Stimulated activated naive B cell treated with anti-CD40 and anti-IgM and Interleukin-4, amounts not matched to agents 10 μg/mL and 1 μg/mL and 100 μg/mL, for 72 hours (primary cell): ENCODE measurements at regions not wholly inside any gene's neighbourhood (a gene's known extent, or its start where the extent isn't known, plus 50 kb on each side); places are given as distances from the start of the nearest gene placed in this dataset.

Experiments
- ATAC-seq, 2 donors: fragments of 150-1000 bp; cut with Tn5 transposase; replicated peaks; 2 replicates each; pipeline ENCODE4 v1.10.0; 2021; ENCODE audit warnings: moderate library complexity in 1 of 2
- DNase-seq: peaks from one replicate; pipeline ENCODE4 v3.0.0; 2021
- H3K27ac Mint-ChIP-seq: one replicate; pipeline ENCODE4 v1.8.0; 2022; ENCODE audit warnings: mild to moderate bottlenecking, mixed read lengths
- H3K27me3 Mint-ChIP-seq, 2 donors: one replicate each; pipeline ENCODE4 v1.8.0; 2022; ENCODE audit warnings: mixed read lengths in 2 of 2
- H3K36me3 Mint-ChIP-seq, 2 donors: one replicate each; pipeline ENCODE4 v1.8.0; 2022; ENCODE audit warnings: mixed read lengths in 2 of 2, mild to moderate bottlenecking in 1 of 2
- H3K4me1 Mint-ChIP-seq, 2 donors: one replicate each; pipeline ENCODE4 v1.8.0; 2022; ENCODE audit warnings: mixed read lengths in 2 of 2, mild to moderate bottlenecking in 1 of 2
- H3K4me3 Mint-ChIP-seq, 2 donors: one replicate each; pipeline ENCODE4 v1.8.0; 2022; ENCODE audit warnings: mild to moderate bottlenecking in 2 of 2, mixed read lengths in 2 of 2, moderate library complexity in 1 of 2
- H3K9me3 Mint-ChIP-seq, 2 donors: one replicate each; pipeline ENCODE4 v1.8.0; 2022; ENCODE audit warnings: mixed read lengths in 2 of 2, mild to moderate bottlenecking in 1 of 2

- no peak overlapping the region for H3K4me3 Mint-ChIP-seq
- H3K36me3 Mint-ChIP-seq: no peaks in the 10 kb centered on the region
- no peaks in the 10 kb centered on the region for H3K4me1 Mint-ChIP-seq
- ATAC-seq (no peak), DNase-seq (no peak)
- no peak overlapping the region for H3K27ac Mint-ChIP-seq
- H3K9me3 Mint-ChIP-seq: no peaks in the 10 kb centered on the region
- H3K27me3 Mint-ChIP-seq: no peaks in the 10 kb centered on the region
Measured at GRCh38 chr13:80116107-80116506, 224.8 kb downstream of the SPRY2 start.

GRCh38 chr13:80115616-80116015 lies 225.3 kb downstream of the SPRY2 start:
- ATAC-seq (no peak), DNase-seq (no peak)
- Mint-ChIP-seq H3K36me3 (no peaks in the 10 kb centered on the region), H3K4me1 (no peaks in the 10 kb centered on the region), H3K4me3 (no peak overlapping the region), H3K27ac (no peak overlapping the region), H3K27me3 (no peaks in the 10 kb centered on the region), H3K9me3 (no peaks in the 10 kb centered on the region)

- Mint-ChIP-seq H3K36me3 (no peaks in the 10 kb centered on the region), H3K4me3 (no peak overlapping the region), H3K27ac (no peak overlapping the region), H3K4me1 (peaks cover 5 to 7% of the 10 kb centered on the region in 2 donors), H3K27me3 (no peaks in the 10 kb centered on the region), H3K9me3 (no peaks in the 10 kb centered on the region)
- no peak for ATAC-seq
- DNase-seq: no peak
Measured at GRCh38 chr13:80113714-80114454, 227.0 kb downstream of the SPRY2 start.

GRCh38 chr13:80109303-80109702 lies 231.6 kb downstream of the SPRY2 start:
- peak; percentile 75 for ATAC-seq
- DNase-seq: no peak
- no peak overlapping the region for H3K27ac Mint-ChIP-seq
- peaks cover 0 to 6% of the 10 kb centered on the region in 2 donors for H3K27me3 Mint-ChIP-seq
- H3K4me1 Mint-ChIP-seq: peaks cover 5 to 7% of the 10 kb centered on the region in 2 donors
- H3K9me3 Mint-ChIP-seq: no peaks in the 10 kb centered on the region
- H3K4me3 Mint-ChIP-seq: no peak overlapping the region
- H3K36me3 Mint-ChIP-seq: no peaks in the 10 kb centered on the region

- DNase-seq (no peak), ATAC-seq (no peak)
- Mint-ChIP-seq H3K9me3 (no peaks in the 10 kb centered on the region), H3K27me3 (peaks cover 0 to 6% of the 10 kb centered on the region in 2 donors), H3K36me3 (no peaks in the 10 kb centered on the region), H3K4me3 (no peak overlapping the region), H3K4me1 (peaks cover 5 to 7% of the 10 kb centered on the region in 2 donors), H3K27ac (no peak overlapping the region)
Measured at GRCh38 chr13:80105350-80105749, 235.6 kb downstream of the SPRY2 start.

GRCh38 chr13:80101040-80101439 lies 239.9 kb downstream of the SPRY2 start:
- no peak for DNase-seq
- no peak overlapping the region for H3K27ac Mint-ChIP-seq
- ATAC-seq: no peak
- H3K4me1 Mint-ChIP-seq: no peaks in the 10 kb centered on the region
- H3K4me3 Mint-ChIP-seq: no peak overlapping the region
- no peaks in the 10 kb centered on the region for H3K27me3 Mint-ChIP-seq
- no peaks in the 10 kb centered on the region for H3K36me3 Mint-ChIP-seq
- no peaks in the 10 kb centered on the region for H3K9me3 Mint-ChIP-seq

GRCh38 chr13:80100636-80101035 lies 240.3 kb downstream of the SPRY2 start:
- Mint-ChIP-seq H3K4me3 (no peak overlapping the region), H3K27me3 (no peaks in the 10 kb centered on the region), H3K9me3 (no peaks in the 10 kb centered on the region), H3K27ac (no peak overlapping the region), H3K36me3 (no peaks in the 10 kb centered on the region), H3K4me1 (no peaks in the 10 kb centered on the region)
- no peak for DNase-seq
- no peak for ATAC-seq

GRCh38 chr13:80097561-80097960 lies 243.4 kb downstream of the SPRY2 start:
- no peak overlapping the region for H3K27ac Mint-ChIP-seq
- H3K36me3 Mint-ChIP-seq: no peaks in the 10 kb centered on the region
- no peaks in the 10 kb centered on the region for H3K9me3 Mint-ChIP-seq
- DNase-seq (no peak), ATAC-seq (no peak)
- H3K27me3 Mint-ChIP-seq: peaks cover 0 to 4% of the 10 kb centered on the region in 2 donors
- no peak overlapping the region for H3K4me3 Mint-ChIP-seq
- H3K4me1 Mint-ChIP-seq: no peaks in the 10 kb centered on the region

GRCh38 chr13:80096383-80096782 lies 244.5 kb downstream of the SPRY2 start:
- no peaks in the 10 kb centered on the region for H3K4me1 Mint-ChIP-seq
- no peaks in the 10 kb centered on the region for H3K36me3 Mint-ChIP-seq
- H3K9me3 Mint-ChIP-seq: no peaks in the 10 kb centered on the region
- H3K4me3 Mint-ChIP-seq: no peak overlapping the region
- no peak for DNase-seq
- no peak overlapping the region for H3K27ac Mint-ChIP-seq
- ATAC-seq: no peak
- peaks cover 0 to 6% of the 10 kb centered on the region in 2 donors for H3K27me3 Mint-ChIP-seq

- DNase-seq: no peak
- Mint-ChIP-seq H3K36me3 (no peaks in the 10 kb centered on the region), H3K4me3 (no peak overlapping the region), H3K27me3 (peaks cover 0 to 6% of the 10 kb centered on the region in 2 donors), H3K27ac (no peak overlapping the region), H3K9me3 (no peaks in the 10 kb centered on the region), H3K4me1 (no peaks in the 10 kb centered on the region)
- no peak for ATAC-seq
Measured at GRCh38 chr13:80094526-80094925, 246.4 kb downstream of the SPRY2 start.

- Mint-ChIP-seq H3K9me3 (no peaks in the 10 kb centered on the region), H3K36me3 (no peaks in the 10 kb centered on the region), H3K27ac (no peak overlapping the region), H3K4me3 (no peak overlapping the region), H3K4me1 (no peaks in the 10 kb centered on the region), H3K27me3 (peaks cover 0 to 6% of the 10 kb centered on the region in 2 donors)
- ATAC-seq (no peak), DNase-seq (no peak)
Measured at GRCh38 chr13:80093888-80094287, 247.0 kb downstream of the SPRY2 start.

GRCh38 chr13:80086304-80086721 lies 254.6 kb downstream of the SPRY2 start:
- no peaks in the 10 kb centered on the region for H3K36me3 Mint-ChIP-seq
- ATAC-seq (no peak), DNase-seq (no peak)
- no peak overlapping the region for H3K27ac Mint-ChIP-seq
- H3K4me1 Mint-ChIP-seq: no peaks in the 10 kb centered on the region
- H3K4me3 Mint-ChIP-seq: no peak overlapping the region
- no peaks in the 10 kb centered on the region for H3K27me3 Mint-ChIP-seq
- no peaks in the 10 kb centered on the region for H3K9me3 Mint-ChIP-seq

GRCh38 chr13:80083853-80084676 lies 256.9 kb downstream of the SPRY2 start:
- Mint-ChIP-seq H3K36me3 (no peaks in the 10 kb centered on the region), H3K4me1 (no peaks in the 10 kb centered on the region), H3K27me3 (no peaks in the 10 kb centered on the region), H3K9me3 (no peaks in the 10 kb centered on the region), H3K4me3 (no peak overlapping the region), H3K27ac (no peak overlapping the region)
- ATAC-seq: no peak
- DNase-seq: no peak

- ATAC-seq: no peak
- Mint-ChIP-seq H3K36me3 (no peaks in the 10 kb centered on the region), H3K27me3 (no peaks in the 10 kb centered on the region), H3K27ac (no peak overlapping the region), H3K9me3 (no peaks in the 10 kb centered on the region), H3K4me1 (no peaks in the 10 kb centered on the region), H3K4me3 (no peak overlapping the region)
- no peak for DNase-seq
Measured at GRCh38 chr13:80083081-80083852, 257.7 kb downstream of the SPRY2 start.
